H9 (cell line): ENCODE measurements at regions not wholly inside any gene's neighbourhood (a gene's known extent, or its start where the extent isn't known, plus 50 kb on each side); places are given as distances from the start of the nearest gene placed in this dataset.

Experiments
- DNase-seq: peaks from one replicate; pipeline ENCODE4 v3.0.0-alpha.2; 2017
- H2AFZ ChIP-seq: one replicate; pipeline ENCODE4 v1.6.1; 2013; ENCODE audit warnings: mild to moderate bottlenecking, low read length, control low read depth, moderate library complexity
- H2AK5ac ChIP-seq: 2 replicates; pipeline ENCODE4 v1.6.1; 2013; ENCODE audit warnings: low read length, control low read depth, mixed read lengths; ENCODE audit not compliant: insufficient read length
- H2BK120ac ChIP-seq: one replicate; pipeline ENCODE4 v1.6.1; 2013; ENCODE audit warnings: low read depth, mild to moderate bottlenecking, low read length, control low read depth, inconsistent platforms; ENCODE audit not compliant: poor library complexity, severe bottlenecking
- H2BK12ac ChIP-seq: 2 replicates; pipeline ENCODE4 v1.6.1; 2013; ENCODE audit warnings: low read length, control low read depth, mixed read lengths, low read depth; ENCODE audit not compliant: insufficient read length
- H2BK15ac ChIP-seq: 2 replicates; pipeline ENCODE4 v1.6.1; 2013; ENCODE audit warnings: low read depth, low read length, control low read depth
- H2BK20ac ChIP-seq: one replicate; pipeline ENCODE4 v1.6.1; 2013; ENCODE audit warnings: low read depth, mild to moderate bottlenecking, low read length, control low read depth, inconsistent platforms; ENCODE audit not compliant: poor library complexity, severe bottlenecking
- H2BK5ac ChIP-seq: 2 replicates; pipeline ENCODE4 v1.6.1; 2013; ENCODE audit warnings: low read length, control low read depth, mixed read lengths; ENCODE audit not compliant: insufficient read length
- H3K14ac ChIP-seq: 2 replicates; pipeline ENCODE4 v1.6.1; 2013; ENCODE audit warnings: low read length, control low read depth; ENCODE audit not compliant: insufficient read depth
- H3K18ac ChIP-seq: 2 replicates; pipeline ENCODE4 v1.6.1; 2013; ENCODE audit warnings: low read depth, mild to moderate bottlenecking, mixed read lengths, low read length, control low read depth; ENCODE audit not compliant: insufficient read length
- H3K23ac ChIP-seq: 2 replicates; pipeline ENCODE4 v1.6.1; 2013; ENCODE audit warnings: low read length, control low read depth, mixed read lengths, low read depth; ENCODE audit not compliant: insufficient read length
- H3K23me2 ChIP-seq: 2 replicates; pipeline ENCODE4 v1.6.1; 2013; ENCODE audit warnings: low read depth, mild to moderate bottlenecking, mixed read lengths, low read length, control low read depth; ENCODE audit not compliant: insufficient read length, poor library complexity, severe bottlenecking
- H3K27ac ChIP-seq: 2 replicates; pipeline ENCODE4 v1.5.1; 2013; ENCODE audit warnings: low read length, control low read depth, mixed read lengths, low read depth; ENCODE audit not compliant: insufficient read length
- H3K27me3 ChIP-seq: 2 replicates; pipeline ENCODE4 v1.6.1; 2013; ENCODE audit warnings: low read length, control low read depth, inconsistent platforms; ENCODE audit not compliant: insufficient read depth
- H3K4ac ChIP-seq: 2 replicates; pipeline ENCODE4 v1.6.1; 2013; ENCODE audit warnings: low read depth, mild to moderate bottlenecking, control low read depth, inconsistent platforms, low read length, moderate library complexity
- H3K4me1 ChIP-seq: 2 replicates; pipeline ENCODE4 v1.6.1; 2013; ENCODE audit warnings: low read length, control low read depth, inconsistent platforms; ENCODE audit not compliant: insufficient read depth
- H3K4me2 ChIP-seq: 2 replicates; pipeline ENCODE4 v1.6.1; 2013; ENCODE audit warnings: low read length, control low read depth, mixed read lengths; ENCODE audit not compliant: insufficient read length, insufficient read depth
- H3K56ac ChIP-seq: 2 replicates; pipeline ENCODE4 v1.6.1; 2013; ENCODE audit warnings: low read depth, mild to moderate bottlenecking, mixed read lengths, low read length, control low read depth; ENCODE audit not compliant: insufficient read length
- H3K79me1 ChIP-seq: 2 replicates; pipeline ENCODE4 v1.6.1; 2013; ENCODE audit warnings: low read depth, mild to moderate bottlenecking, moderate library complexity, low read length, control low read depth, inconsistent platforms; ENCODE audit not compliant: insufficient read depth, poor library complexity, severe bottlenecking
- H3K79me2 ChIP-seq: 2 replicates; pipeline ENCODE4 v1.6.1; 2013; ENCODE audit warnings: low read length, control low read depth, inconsistent platforms; ENCODE audit not compliant: insufficient read depth
- H3K9ac ChIP-seq: 2 replicates; pipeline ENCODE4 v1.6.1; 2013; ENCODE audit warnings: low read length, control low read depth, mixed read lengths; ENCODE audit not compliant: insufficient read length; ENCODE audit errors: extremely low read depth
- H3K9me3 ChIP-seq: one replicate; pipeline ENCODE4 v1.6.1; 2013; ENCODE audit warnings: low read depth, low read length, inconsistent platforms; ENCODE audit not compliant: control insufficient read depth
- H3T11ph ChIP-seq: one replicate; pipeline ENCODE4 v1.6.1; 2013; ENCODE audit warnings: mild to moderate bottlenecking, low read length, control low read depth, inconsistent platforms
- H4K20me1 ChIP-seq: one replicate; pipeline ENCODE4 v1.6.1; 2013; ENCODE audit not compliant: control insufficient read depth, insufficient read length, insufficient read depth
- H4K5ac ChIP-seq: 2 replicates; pipeline ENCODE4 v1.6.1; 2013; ENCODE audit warnings: low read depth, mild to moderate bottlenecking, mixed read lengths, low read length, control low read depth; ENCODE audit not compliant: insufficient read length
- H4K8ac ChIP-seq: replicated peaks from 2 replicates; pipeline ENCODE4 v1.6.1; 2013; ENCODE audit warnings: low read length, control low read depth, mixed read lengths, low read depth; ENCODE audit not compliant: insufficient read length
- H4K91ac ChIP-seq: 2 replicates; pipeline ENCODE4 v1.6.1; 2013; ENCODE audit warnings: low read depth, mild to moderate bottlenecking, moderate library complexity, mixed read lengths, low read length, control low read depth; ENCODE audit not compliant: insufficient read length
- H3K27ac Mint-ChIP-seq, 3 experiments: 2 replicates in 2 of 3; 3 replicates in 1 of 3; pipeline ENCODE4 v1.8.0; 2020 to 2021; ENCODE audit warnings: mixed read lengths in 3 of 3, mild to moderate bottlenecking in 1 of 3, moderate library complexity in 1 of 3
- H3K27me3 Mint-ChIP-seq: 2 replicates; pipeline ENCODE4 v1.8.0; 2021; ENCODE audit warnings: low read depth, mild to moderate bottlenecking, moderate library complexity, mixed read lengths
- H3K36me3 Mint-ChIP-seq, 3 experiments: 2 replicates in 2 of 3; 3 replicates in 1 of 3; pipeline ENCODE4 v1.8.0; 2020 to 2021; ENCODE audit warnings: low read depth in 3 of 3, mixed read lengths in 3 of 3; ENCODE audit not compliant: insufficient read depth in 1 of 3
- H3K4me1 Mint-ChIP-seq, 2 experiments: 2 replicates each; pipeline ENCODE4 v1.8.0; 2020; ENCODE audit warnings: mixed read lengths in 2 of 2
- H3K4me3 Mint-ChIP-seq, 2 experiments: 2 replicates in 1 of 2; 3 replicates in 1 of 2; pipeline ENCODE4 v1.8.0; 2020 to 2021; ENCODE audit warnings: mild to moderate bottlenecking in 2 of 2, mixed read lengths in 2 of 2, moderate library complexity in 1 of 2
- H3K9me3 Mint-ChIP-seq, 2 experiments: 2 replicates in 1 of 2; 3 replicates in 1 of 2; pipeline ENCODE4 v1.8.0; 2020; ENCODE audit warnings: mild to moderate bottlenecking in 2 of 2, mixed read lengths in 2 of 2, moderate library complexity in 1 of 2
- WGBS: extraction: QIAGEN DNeasy Blood & Tissue Kit; methylation state at CpG from one replicate; pipeline ENCODE4 v1.1.7; 2013; ENCODE audit warnings: missing lambda C conversion rate, low lambda C conversion rate, mixed read lengths; ENCODE audit not compliant: insufficient read length; ENCODE audit errors: extremely low coverage; 5-methylcytosine and 5-hydroxymethylcytosine counted together
- TF ChIP-seq, protein P1 (sequence below): fragments of 200-600 bp; sonication (generic); conservative IDR thresholded peaks from 3 replicates; pipeline ENCODE4 v1.8.0; 2021; ENCODE audit warnings: antibody characterized with exemption, mild to moderate bottlenecking

DNA sequence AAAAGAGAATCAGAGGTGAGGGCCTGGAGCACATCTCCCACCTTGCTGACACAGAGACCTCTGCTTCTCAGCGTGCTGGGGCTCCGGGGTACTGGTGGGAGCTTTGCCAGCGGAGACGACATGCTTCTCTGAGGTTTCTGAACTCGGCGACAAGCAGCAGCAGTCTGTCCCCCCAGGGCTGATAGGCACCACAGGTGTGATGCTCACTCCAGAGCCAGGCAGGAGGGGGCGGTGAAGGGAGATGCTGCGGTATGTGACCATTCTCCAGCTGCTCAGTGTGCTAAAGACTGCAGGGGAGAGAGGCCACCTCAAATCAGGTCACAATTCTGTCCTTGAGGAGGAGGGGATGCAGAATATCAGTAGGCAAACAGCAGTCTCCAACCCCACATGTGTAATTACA, 219.9 kb downstream of the ALDH8A1 start:
- no peaks in the 10 kb centered on the region; a peak in 1 of 7 replicates for H3K36me3 Mint-ChIP-seq
- Histone ChIP-seq H4K8ac (no peak overlapping the region), H4K5ac (no peak overlapping the region), H2AFZ (peak overlapping the region; percentile 23), H3K23ac (no peak overlapping the region), H2BK5ac (no peak overlapping the region), H4K91ac (no peak overlapping the region), H3K23me2 (no peaks in the 10 kb centered on the region), H3K9me3 (no peaks in the 10 kb centered on the region), H2BK12ac (no peak overlapping the region), H3K14ac (no peak overlapping the region), H3K9ac (no peak overlapping the region), H3K4ac (no peak overlapping the region), H3K4me1 (0 out of 2 replicates have a peak, but pooled peaks cover 3% of the 10 kb centered on the region), H3K27me3 (no peaks in the 10 kb centered on the region), H3K79me2 (no peaks in the 10 kb centered on the region), H2BK15ac (no peak overlapping the region), H2AK5ac (no peak overlapping the region), H3K18ac (no peak overlapping the region), H3K56ac (no peak overlapping the region), H3K79me1 (no peaks in the 10 kb centered on the region), H4K20me1 (no peaks in the 10 kb centered on the region), H2BK20ac (no peak overlapping the region), H3T11ph (no peak overlapping the region), H3K27ac (no peak overlapping the region), H2BK120ac (no peak overlapping the region), H3K4me2 (no peak overlapping the region)
- WGBS, result no CpG with 5 or more reads among the region's 8 CpGs
- peaks cover 12 to 13% of the 10 kb centered on the region in 2 experiments for H3K4me1 Mint-ChIP-seq
- TF ChIP-seq, protein P1, sequence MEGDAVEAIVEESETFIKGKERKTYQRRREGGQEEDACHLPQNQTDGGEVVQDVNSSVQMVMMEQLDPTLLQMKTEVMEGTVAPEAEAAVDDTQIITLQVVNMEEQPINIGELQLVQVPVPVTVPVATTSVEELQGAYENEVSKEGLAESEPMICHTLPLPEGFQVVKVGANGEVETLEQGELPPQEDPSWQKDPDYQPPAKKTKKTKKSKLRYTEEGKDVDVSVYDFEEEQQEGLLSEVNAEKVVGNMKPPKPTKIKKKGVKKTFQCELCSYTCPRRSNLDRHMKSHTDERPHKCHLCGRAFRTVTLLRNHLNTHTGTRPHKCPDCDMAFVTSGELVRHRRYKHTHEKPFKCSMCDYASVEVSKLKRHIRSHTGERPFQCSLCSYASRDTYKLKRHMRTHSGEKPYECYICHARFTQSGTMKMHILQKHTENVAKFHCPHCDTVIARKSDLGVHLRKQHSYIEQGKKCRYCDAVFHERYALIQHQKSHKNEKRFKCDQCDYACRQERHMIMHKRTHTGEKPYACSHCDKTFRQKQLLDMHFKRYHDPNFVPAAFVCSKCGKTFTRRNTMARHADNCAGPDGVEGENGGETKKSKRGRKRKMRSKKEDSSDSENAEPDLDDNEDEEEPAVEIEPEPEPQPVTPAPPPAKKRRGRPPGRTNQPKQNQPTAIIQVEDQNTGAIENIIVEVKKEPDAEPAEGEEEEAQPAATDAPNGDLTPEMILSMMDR, result peak; percentile 25; the same call in 1 of the 3 replicates
- H3K9me3 Mint-ChIP-seq, result no peaks in the 10 kb centered on the region
- peak overlapping the region in 2 of 3 experiments; percentile 25 to 80; a peak in 4 of 7 replicates for H3K27ac Mint-ChIP-seq
- H3K4me3 Mint-ChIP-seq, result no peak overlapping the region
- no peaks in the 10 kb centered on the region for H3K27me3 Mint-ChIP-seq
- DNase-seq, result peak; percentile 71
